ENCODE measurements at regions not wholly inside any gene's neighbourhood (a gene's known extent, or its start where the extent isn't known, plus 50 kb on each side); places are given as distances from the start of the nearest gene placed in this dataset.

DNA sequence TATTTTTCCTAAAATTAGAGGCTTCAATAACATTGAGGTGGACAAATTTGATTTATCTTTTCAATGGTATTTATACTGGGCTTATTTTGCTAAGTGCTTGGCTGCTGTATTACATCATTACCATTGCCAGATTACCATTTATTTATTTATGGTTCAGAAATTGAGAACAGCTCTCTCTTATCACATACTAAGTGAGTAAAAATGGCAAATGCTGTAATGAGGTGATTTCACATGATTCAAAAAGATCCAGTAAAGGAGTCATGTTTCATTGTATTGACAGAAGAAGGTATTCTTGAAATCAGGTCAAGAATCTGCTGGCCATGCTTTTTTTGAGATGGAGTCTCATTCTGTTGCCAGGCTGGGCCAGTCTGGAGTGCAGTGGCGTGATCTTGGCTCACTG is 322.6 kb downstream of the KIF20B start:
- TF ChIP-seq, protein P1, sequence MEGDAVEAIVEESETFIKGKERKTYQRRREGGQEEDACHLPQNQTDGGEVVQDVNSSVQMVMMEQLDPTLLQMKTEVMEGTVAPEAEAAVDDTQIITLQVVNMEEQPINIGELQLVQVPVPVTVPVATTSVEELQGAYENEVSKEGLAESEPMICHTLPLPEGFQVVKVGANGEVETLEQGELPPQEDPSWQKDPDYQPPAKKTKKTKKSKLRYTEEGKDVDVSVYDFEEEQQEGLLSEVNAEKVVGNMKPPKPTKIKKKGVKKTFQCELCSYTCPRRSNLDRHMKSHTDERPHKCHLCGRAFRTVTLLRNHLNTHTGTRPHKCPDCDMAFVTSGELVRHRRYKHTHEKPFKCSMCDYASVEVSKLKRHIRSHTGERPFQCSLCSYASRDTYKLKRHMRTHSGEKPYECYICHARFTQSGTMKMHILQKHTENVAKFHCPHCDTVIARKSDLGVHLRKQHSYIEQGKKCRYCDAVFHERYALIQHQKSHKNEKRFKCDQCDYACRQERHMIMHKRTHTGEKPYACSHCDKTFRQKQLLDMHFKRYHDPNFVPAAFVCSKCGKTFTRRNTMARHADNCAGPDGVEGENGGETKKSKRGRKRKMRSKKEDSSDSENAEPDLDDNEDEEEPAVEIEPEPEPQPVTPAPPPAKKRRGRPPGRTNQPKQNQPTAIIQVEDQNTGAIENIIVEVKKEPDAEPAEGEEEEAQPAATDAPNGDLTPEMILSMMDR (conservative IDR thresholded peaks at IDR 0.05; ENCODE audit: low read depth, low read length): no peak
- no peak for TF ChIP-seq EZH2 (IDR thresholded peaks at IDR 0.05; ENCODE audit: low read length, unreplicated experiment)
- no peak for TF ChIP-seq EZH2phosphoT487 (IDR thresholded peaks at IDR 0.05; ENCODE audit: borderline replicate concordance, low read length)
